IgD-negative memory B cell (primary cell): ENCODE measurements at regions not wholly inside any gene's neighbourhood (a gene's known extent, or its start where the extent isn't known, plus 50 kb on each side); places are given as distances from the start of the nearest gene placed in this dataset.
"Not testable (repeated sequence)": the region's sequence is repeated elsewhere in the genome, so short reads cannot be mapped to it uniquely, and the experiment has no call there.

ENCODE experiments used
- H3K27ac Mint-ChIP-seq, 3 donors: one replicate each; pipeline ENCODE4 v1.8.0; 2020 to 2022; ENCODE audit warnings: mild to moderate bottlenecking in 3 of 3, mixed read lengths in 3 of 3, moderate library complexity in 1 of 3
- H3K27me3 Mint-ChIP-seq: one replicate; pipeline ENCODE4 v1.8.0; 2021; ENCODE audit warnings: mixed read lengths
- H3K36me3 Mint-ChIP-seq: one replicate; pipeline ENCODE4 v1.8.0; 2020; ENCODE audit warnings: mild to moderate bottlenecking, mixed read lengths
- H3K4me1 Mint-ChIP-seq, 3 donors: one replicate each; pipeline ENCODE4 v1.8.0; 2020 to 2022; ENCODE audit warnings: mixed read lengths in 3 of 3, mild to moderate bottlenecking in 1 of 3
- H3K4me3 Mint-ChIP-seq, 4 donors: one replicate each; pipeline ENCODE4 v1.8.0; 2020 to 2022; ENCODE audit warnings: mild to moderate bottlenecking in 4 of 4, mixed read lengths in 4 of 4, moderate library complexity in 3 of 4
- H3K9me3 Mint-ChIP-seq, 3 donors: one replicate each; pipeline ENCODE4 v1.8.0; 2020 to 2021; ENCODE audit warnings: mixed read lengths in 3 of 3, mild to moderate bottlenecking in 1 of 3

DNA sequence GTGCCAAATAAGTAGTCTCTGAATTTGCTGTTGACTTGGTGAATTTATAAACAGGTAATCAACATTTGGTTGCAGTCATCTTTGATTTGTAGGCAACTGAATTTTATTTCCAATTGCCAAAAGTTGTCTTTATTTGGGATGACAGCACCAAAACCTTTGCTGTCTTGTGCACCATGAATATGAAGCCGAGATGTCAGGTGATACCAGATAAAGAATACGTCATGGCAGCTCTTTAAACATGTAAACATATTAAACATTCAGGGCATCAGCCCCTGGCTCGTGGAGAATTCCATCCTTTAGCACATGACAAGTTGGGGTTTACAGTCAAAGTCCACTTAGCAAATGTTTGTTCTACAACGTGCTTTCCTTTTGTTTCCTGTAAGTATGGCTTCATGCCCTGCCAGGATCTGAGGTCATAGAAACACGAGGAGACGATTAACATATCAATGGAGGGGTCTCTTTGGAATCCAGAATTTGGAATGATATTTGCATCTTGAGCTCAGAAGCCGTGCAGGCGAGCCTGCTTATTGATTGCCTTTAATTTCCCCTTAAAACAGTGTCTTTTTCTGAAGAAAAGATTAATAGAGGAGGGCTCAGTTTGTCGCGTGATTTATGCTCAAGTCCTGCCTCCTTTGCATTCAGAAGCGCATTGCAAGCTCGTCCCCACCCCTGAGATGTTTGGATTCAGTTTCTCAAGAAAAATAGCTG, 170.2 kb upstream of the ZNF217 start:
- H3K4me3 Mint-ChIP-seq, result no peak overlapping the region
- H3K27me3 Mint-ChIP-seq, result no peaks in the 10 kb centered on the region
- peaks cover 13 to 19% (median 16%) of the 10 kb centered on the region in 3 donors for H3K4me1 Mint-ChIP-seq
- H3K36me3 Mint-ChIP-seq, result no peaks in the 10 kb centered on the region
- H3K27ac Mint-ChIP-seq, result no peak overlapping the region
- H3K9me3 Mint-ChIP-seq, result no peaks in the 10 kb centered on the region

DNA sequence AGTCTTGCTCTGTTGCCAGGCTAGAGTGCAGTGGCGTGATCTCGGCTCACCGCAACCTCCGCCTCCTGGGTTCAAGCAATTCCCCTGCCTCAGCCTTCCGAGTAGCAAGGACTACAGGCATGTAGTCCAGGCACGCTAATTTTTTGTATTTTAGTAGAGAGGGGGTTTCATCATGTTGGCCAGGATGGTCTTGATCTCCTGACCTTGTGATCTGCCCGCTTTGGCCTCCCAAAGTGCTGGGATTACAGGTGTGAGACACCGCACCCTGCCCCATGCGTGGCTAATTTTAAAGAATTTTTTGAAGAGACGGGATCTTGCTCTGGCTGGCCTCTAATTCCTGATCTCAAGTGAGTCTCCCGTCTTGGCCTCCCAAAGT, 168.8 kb upstream of the ZNF217 start:
- not testable (repeated sequence) for H3K4me3 Mint-ChIP-seq, H3K27me3 Mint-ChIP-seq, H3K36me3 Mint-ChIP-seq, H3K27ac Mint-ChIP-seq, H3K9me3 Mint-ChIP-seq
- H3K4me1 Mint-ChIP-seq, result peaks cover 12 to 15% (median 14%) of the 10 kb centered on the region in 3 donors

DNA sequence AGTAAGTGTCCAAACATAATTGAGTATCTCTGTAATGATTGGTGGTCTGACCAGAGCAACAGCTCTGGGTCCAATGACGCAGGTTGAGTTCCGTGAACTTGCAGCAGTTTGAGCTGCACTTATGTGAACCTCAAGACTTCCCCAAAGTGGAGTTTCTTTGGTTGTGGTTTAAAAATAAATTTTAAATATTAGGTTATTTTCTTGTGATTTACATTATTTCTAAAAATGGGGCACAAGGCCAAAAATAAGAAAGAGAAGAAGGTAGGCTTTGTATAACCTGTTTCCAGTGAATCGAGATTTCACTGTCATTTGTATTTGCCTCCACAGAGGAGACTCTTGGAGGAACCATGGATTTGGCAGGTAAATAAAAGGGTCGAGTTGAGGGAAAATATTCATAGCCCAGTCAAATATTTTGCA, 166.4 kb upstream of the ZNF217 start:
- Mint-ChIP-seq H3K36me3 (no peaks in the 10 kb centered on the region), H3K27ac (peak overlapping the region in 1 of 3 donors; percentile 2), H3K4me3 (peak overlapping the region in 3 of 4 donors; percentile 58 to 79 (median 78))

DNA sequence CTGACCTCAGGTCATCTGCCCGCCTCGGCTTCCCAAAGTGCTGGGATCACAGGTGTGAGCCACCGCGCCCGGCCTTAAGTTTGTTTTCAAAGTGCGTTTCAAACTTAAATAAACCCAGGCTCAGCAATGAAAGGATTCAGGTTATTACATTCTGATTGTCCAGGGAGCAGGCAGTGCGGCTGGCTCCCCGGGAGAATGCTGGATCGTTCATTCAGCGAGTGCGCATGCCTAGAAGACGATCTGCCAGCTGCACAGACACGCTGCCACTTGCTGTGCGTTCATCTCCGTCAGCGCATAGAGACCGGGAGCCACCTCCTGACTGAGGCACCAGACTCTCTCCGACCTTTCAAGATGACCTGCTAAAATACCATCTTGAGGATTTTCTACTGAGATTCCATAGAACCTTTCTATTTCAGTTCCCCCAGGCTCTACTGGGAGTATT, 163.9 kb upstream of the ZNF217 start:
- Mint-ChIP-seq H3K4me3 (no peak overlapping the region), H3K4me1 (peaks cover 25 to 41% (median 33%) of the 10 kb centered on the region in 3 donors), H3K27ac (no peak overlapping the region), H3K27me3 (no peaks in the 10 kb centered on the region), H3K9me3 (no peaks in the 10 kb centered on the region), H3K36me3 (peaks cover 2% of the 10 kb centered on the region)

More for the DNA sequence above, 166.4 kb upstream of the ZNF217 start:
- H3K27me3 Mint-ChIP-seq, result no peaks in the 10 kb centered on the region
- H3K4me1 Mint-ChIP-seq, result peaks cover 13 to 20% (median 19%) of the 10 kb centered on the region in 3 donors
- no peaks in the 10 kb centered on the region for H3K9me3 Mint-ChIP-seq

DNA sequence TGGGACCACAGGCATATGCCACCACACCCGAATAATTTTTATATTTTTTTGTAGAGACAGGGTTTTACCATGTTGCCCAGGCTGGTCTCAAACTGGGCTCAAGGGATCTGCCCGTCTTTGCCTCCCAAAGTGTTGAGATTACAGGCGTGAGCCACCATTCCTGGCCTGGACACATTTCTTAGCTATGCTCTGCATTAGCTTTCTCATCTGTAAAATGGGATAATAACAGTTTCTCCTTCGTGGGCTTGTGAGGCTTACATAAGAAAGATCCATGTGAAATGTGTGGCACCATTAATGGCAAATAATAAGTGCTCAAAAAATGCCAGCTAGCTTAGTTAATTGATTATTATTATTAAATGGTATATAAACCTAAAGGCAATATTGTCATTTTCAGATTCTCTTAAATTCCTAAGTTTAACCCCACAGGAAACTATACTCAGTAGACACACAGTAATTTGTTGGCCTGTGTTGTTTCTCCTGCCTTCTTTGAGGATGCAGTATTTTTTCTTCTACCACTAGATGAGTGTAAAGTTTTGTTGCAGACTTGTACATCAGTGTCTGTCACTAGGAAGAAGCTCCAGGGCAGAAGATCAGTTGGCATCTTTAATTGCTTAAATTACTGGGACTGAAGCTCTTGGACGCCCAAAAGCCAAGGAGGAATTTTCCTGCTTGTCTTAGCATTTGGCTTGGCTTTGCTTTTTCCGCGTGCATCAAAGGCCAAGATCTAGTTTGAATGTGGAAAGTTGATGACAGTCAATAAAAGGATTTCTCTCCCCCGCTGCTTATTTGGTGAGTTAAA, 162.3 kb upstream of the ZNF217 start:
- H3K9me3 Mint-ChIP-seq, result no peaks in the 10 kb centered on the region
- H3K36me3 Mint-ChIP-seq, result peaks cover 2% of the 10 kb centered on the region
- no peaks in the 10 kb centered on the region for H3K27me3 Mint-ChIP-seq
- peaks cover 33 to 51% (median 40%) of the 10 kb centered on the region in 3 donors for H3K4me1 Mint-ChIP-seq
- H3K4me3 Mint-ChIP-seq, result no peak overlapping the region
- peak overlapping the region in 1 of 3 donors; percentile 57 for H3K27ac Mint-ChIP-seq

DNA sequence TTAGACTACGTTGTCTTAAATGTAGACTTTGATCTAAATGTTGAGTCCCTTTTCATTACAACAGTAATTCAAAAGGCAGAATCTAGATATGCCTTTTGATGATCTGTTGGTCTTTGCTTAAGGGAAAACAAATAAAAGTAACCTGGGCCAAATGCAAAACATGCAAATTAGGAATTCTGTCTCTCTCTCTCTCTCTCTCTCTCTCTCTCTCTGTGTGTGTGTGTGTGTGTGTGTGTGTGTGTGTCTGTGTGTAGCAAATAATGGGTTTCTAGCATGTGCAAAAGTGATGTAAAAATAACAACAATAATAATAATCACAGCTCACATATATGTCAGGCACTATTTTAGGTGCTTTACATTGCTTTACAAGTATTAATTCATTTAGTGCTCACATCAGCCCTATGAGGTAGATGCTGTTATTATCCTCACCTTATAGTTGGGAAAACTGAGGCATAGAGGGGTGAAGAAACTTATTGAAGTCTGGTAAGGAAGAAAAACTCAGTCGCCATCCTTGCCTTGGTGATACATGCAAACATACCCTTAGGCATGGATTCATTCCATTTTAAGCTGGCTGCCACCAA, 160.3 kb upstream of the ZNF217 start:
- peaks cover 38 to 58% (median 41%) of the 10 kb centered on the region in 3 donors for H3K4me1 Mint-ChIP-seq
- H3K27me3 Mint-ChIP-seq, result no peaks in the 10 kb centered on the region
- H3K9me3 Mint-ChIP-seq, result no peaks in the 10 kb centered on the region
- H3K4me3 Mint-ChIP-seq, result peak overlapping the region in 3 of 4 donors; percentile 25 to 77 (median 60)
- H3K27ac Mint-ChIP-seq, result peak overlapping the region; percentile 53 to 86 (median 81)
- peaks cover 2% of the 10 kb centered on the region for H3K36me3 Mint-ChIP-seq

DNA sequence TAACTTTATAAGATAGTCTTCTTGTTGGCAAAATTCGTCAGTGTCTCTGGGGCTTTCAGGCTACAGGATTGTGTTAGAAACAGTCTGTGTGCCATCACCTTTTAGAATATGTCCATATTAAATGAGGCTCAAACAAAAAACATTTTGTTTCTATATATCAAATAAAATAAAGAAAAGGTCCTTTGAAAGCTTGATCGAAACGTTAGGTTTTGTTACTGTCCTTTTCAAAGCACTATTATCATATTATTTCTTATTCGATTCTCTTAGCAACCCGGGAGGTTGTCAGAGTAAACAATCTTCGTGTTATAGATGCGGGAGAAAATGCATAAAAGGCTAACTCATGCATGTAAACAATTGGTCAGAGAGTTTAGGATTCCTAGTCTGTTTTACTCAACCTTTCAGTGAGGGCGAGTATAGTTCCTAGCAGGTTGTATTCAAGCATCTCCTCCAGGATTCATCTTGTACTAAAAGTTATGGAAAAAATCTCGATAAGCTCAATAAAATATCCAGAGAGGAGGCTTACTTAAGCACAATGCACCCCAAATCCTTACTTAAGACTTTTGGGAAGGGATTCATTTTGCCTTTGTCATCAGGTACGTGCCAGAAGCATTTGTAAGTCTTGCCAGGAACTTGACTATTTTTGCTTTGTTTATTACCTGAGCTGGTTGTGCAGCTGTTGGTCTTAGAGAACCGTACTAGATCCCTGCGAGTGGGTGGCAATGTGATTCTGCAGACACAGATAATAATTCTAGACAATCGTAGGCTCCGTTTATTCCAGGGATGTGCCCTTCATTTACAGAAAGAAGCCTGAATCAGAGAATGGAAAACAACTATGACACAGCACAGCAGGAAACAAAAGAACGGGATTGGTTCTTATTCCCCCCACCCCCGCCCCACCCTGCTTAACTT, 159.6 kb upstream of the ZNF217 start:
- Mint-ChIP-seq H3K4me3 (peak overlapping the region in 1 of 4 donors; percentile 77), H3K4me1 (peaks cover 42 to 61% (median 48%) of the 10 kb centered on the region in 3 donors)

DNA sequence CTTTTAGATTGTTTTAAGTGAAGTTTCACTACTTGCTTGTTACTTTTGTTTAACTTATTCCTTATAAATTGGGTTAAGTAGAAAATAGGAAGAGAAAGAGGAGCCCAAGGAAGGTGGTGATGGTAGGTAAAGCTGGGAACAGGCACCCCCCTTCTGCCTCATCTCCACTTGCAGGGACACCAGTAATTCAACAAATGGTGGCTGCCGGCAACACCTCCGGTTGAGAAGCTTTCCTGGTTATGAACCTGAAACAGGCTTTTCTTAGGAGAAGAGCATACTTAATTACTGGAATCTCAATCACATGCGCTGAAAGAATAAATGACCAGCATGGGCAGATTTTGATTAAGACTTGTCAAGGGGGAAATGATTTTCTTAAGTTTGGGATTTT, 158.9 kb upstream of the ZNF217 start:
- H3K4me1 Mint-ChIP-seq, result peaks cover 42 to 61% (median 48%) of the 10 kb centered on the region in 3 donors
- peak overlapping the region in 1 of 3 donors; percentile 75 for H3K27ac Mint-ChIP-seq
- H3K36me3 Mint-ChIP-seq, result peaks cover 2% of the 10 kb centered on the region
- no peak overlapping the region for H3K4me3 Mint-ChIP-seq
- H3K27me3 Mint-ChIP-seq, result no peaks in the 10 kb centered on the region
- H3K9me3 Mint-ChIP-seq, result no peaks in the 10 kb centered on the region

More for the DNA sequence above, 159.6 kb upstream of the ZNF217 start:
- H3K27me3 Mint-ChIP-seq, result no peaks in the 10 kb centered on the region
- peaks cover 2% of the 10 kb centered on the region for H3K36me3 Mint-ChIP-seq
- H3K9me3 Mint-ChIP-seq, result no peaks in the 10 kb centered on the region
- peak overlapping the region; percentile 53 to 81 (median 75) for H3K27ac Mint-ChIP-seq

DNA sequence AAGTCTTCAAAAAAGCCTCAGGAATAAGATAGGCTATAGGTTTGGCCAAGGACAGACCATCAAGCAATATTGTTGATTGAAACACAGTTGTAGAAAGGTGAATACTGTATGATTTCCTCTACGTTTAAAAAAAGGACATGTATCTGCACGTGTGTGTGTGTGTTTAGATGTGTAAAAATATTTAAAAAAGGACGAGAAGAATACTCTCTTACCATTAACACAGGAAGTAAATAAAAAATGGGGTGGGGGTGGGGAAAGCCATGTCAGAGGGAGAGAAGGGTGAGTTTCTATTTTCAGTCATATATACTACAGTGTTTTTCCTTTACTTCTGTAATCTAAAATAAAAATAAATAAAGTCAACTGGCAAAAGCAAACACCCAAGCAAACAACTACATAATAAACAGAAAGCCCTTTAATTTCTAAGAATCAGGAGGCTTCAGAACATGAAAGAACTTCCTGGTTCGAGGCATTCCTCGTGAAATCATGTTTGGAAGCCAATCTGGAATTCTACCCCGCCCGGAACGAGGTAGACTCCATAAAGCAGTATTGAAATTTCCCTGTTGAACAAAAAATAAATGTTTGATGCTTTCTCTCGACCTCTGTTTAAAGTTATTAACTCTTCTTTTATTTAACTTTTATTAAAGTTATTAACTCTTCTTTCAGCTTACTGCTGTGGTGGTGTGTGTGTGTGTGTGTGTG, 158.1 kb upstream of the ZNF217 start:
- H3K27ac Mint-ChIP-seq, result peak overlapping the region; percentile 83 to 94 (median 93)
- no peaks in the 10 kb centered on the region for H3K9me3 Mint-ChIP-seq
- H3K4me3 Mint-ChIP-seq, result peak overlapping the region; percentile 25 to 74 (median 48)
- peaks cover 42 to 61% (median 48%) of the 10 kb centered on the region in 3 donors for H3K4me1 Mint-ChIP-seq
- H3K36me3 Mint-ChIP-seq, result peaks cover 2% of the 10 kb centered on the region
- no peaks in the 10 kb centered on the region for H3K27me3 Mint-ChIP-seq

DNA sequence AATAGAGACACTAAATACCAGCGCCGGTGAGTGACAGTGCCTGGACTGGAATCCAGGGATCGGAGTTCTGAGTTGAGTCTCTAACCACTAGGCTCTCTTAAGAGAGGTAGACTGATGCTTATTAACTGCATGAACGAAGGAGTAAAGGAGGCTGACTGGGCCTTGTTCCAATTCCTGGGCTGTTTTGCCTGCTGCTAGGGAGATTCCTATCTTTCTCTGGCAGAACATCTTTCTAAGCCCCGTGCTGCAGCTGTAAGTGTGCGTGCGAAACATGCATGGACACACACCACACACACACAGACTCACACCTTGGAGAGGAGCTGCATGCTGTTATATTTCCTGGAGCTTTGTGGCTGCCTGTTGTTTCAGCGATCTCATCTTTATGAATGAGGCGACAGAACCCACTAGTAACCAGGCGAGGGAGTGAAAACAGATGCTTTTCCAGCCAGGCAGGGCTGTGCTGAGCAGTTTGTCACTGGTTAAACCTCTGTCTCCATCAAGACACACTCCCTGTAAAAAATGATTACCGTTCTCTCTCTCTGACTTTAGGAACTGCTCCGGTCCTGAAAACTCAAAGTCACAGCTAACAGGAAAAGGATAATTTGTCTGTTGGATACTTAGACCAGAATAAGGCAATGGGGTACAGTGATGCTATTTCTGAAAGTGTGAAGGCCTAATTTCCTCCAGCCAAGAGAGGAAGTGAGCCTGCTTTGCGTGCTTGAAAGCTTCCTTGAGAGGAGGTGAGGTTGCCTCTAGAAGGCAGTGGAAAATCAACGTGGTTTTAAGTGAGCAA, 157.4 kb upstream of the ZNF217 start:
- peaks cover 2% of the 10 kb centered on the region for H3K36me3 Mint-ChIP-seq
- H3K27me3 Mint-ChIP-seq, result no peaks in the 10 kb centered on the region
- no peaks in the 10 kb centered on the region for H3K9me3 Mint-ChIP-seq
- H3K4me1 Mint-ChIP-seq, result peaks cover 42 to 58% (median 44%) of the 10 kb centered on the region in 3 donors
- peak overlapping the region; percentile 25 to 74 (median 48) for H3K4me3 Mint-ChIP-seq
- peak overlapping the region; percentile 83 to 94 (median 93) for H3K27ac Mint-ChIP-seq

DNA sequence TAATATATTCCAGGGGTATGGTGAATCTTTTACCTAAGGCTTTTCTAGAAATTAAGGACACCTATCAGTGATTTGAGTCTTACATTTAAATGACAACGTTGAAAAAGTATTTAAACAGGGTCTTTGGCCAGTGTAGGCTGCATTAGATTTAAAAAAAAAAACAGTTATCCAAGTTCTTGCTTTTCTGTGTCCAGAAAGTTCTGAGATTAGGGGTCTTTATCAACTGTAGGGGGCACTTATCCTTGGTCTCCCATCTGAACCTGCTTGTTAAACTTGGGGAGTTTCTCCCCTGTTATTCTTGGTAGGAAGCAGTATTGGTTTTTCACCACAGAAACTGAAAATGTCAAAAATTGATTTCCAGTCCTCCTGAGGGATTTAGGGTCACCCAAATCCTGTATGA, 155.9 kb upstream of the ZNF217 start:
- H3K27me3 Mint-ChIP-seq, result no peaks in the 10 kb centered on the region
- H3K36me3 Mint-ChIP-seq, result peaks cover 2% of the 10 kb centered on the region
- H3K27ac Mint-ChIP-seq, result peak overlapping the region in 2 of 3 donors; percentile 50 to 91
- no peaks in the 10 kb centered on the region for H3K9me3 Mint-ChIP-seq
- H3K4me3 Mint-ChIP-seq, result no peak overlapping the region
- H3K4me1 Mint-ChIP-seq, result peaks cover 35 to 50% (median 38%) of the 10 kb centered on the region in 3 donors

DNA sequence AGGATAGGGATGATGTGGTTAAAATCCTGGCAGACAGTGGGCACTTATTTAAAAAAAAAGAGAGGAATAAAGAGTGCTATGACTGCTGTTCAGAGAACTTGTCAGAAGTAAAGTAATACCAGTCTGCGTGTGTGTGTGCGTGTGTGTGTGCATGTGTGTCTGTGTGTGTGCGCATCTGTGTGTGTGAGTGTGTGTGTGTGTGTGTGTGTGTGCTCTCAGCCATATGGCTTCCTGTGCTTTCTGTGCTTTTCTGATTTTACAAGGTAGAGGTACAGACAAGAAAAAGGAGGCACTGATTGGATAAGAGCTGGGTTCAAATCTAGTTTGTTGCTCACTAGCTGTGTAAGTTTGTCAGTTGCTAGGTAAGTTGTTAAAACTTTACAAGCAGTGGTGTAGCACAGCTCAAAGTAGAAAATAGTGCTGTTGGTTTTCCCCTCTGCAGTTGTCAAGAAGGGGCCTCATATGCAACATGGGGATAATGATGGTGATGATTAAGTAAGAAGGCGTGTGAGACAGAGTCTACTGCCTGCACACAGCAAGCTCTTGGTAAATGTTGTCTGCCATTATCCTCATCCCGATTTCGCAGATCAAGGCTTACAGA, 155.3 kb upstream of the ZNF217 start:
- H3K9me3 Mint-ChIP-seq, result no peaks in the 10 kb centered on the region
- H3K27ac Mint-ChIP-seq, result peak overlapping the region; percentile 50 to 91 (median 52)
- peaks cover 32 to 45% (median 33%) of the 10 kb centered on the region in 3 donors for H3K4me1 Mint-ChIP-seq
- H3K36me3 Mint-ChIP-seq, result peaks cover 2% of the 10 kb centered on the region
- peak overlapping the region in 1 of 4 donors; percentile 3 for H3K4me3 Mint-ChIP-seq
- H3K27me3 Mint-ChIP-seq, result no peaks in the 10 kb centered on the region

DNA sequence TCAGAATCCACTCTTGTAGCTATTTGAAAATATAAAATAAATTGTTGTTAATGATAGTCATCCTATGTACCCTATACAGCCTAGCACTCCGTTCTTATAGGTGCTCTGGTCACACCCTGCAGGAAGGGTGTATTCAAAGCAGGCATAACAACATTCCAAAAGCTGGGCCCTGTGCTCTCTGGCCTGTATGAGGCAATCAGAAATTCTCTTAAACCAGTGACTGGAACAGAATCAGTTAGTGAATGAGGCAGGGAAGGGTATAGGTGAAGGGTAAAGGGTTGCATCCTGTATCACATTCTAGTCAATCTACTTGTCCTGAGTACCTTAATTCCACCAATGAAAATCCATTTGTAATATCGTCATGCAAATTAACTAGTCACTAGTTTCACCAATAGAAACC, 154.5 kb upstream of the ZNF217 start:
- Mint-ChIP-seq H3K9me3 (no peaks in the 10 kb centered on the region), H3K4me1 (peaks cover 25 to 38% (median 29%) of the 10 kb centered on the region in 3 donors), H3K4me3 (no peak overlapping the region), H3K27ac (peak overlapping the region in 2 of 3 donors; percentile 49 to 91), H3K36me3 (no peaks in the 10 kb centered on the region), H3K27me3 (no peaks in the 10 kb centered on the region)
